Subcutaneous abdominal adipose tissue (tissue), 5 donors: ENCODE measurements at regions not wholly inside any gene's neighbourhood (a gene's known extent, or its start where the extent isn't known, plus 50 kb on each side); places are given as distances from the start of the nearest gene placed in this dataset.

Experiments used
- H3K27ac ChIP-seq: one replicate; pipeline ENCODE4 v1.7.0; 2013; ENCODE audit warnings: low read depth, mild to moderate bottlenecking, inconsistent platforms, low read length, moderate library complexity
- H3K27me3 ChIP-seq, 5 donors: one replicate each; pipeline ENCODE4 v1.7.0; 2013; ENCODE audit warnings: low read length in 5 of 5, inconsistent platforms in 1 of 5; ENCODE audit not compliant: control insufficient read depth in 5 of 5, insufficient read depth in 4 of 5
- H3K36me3 ChIP-seq, 5 donors: one replicate each; pipeline ENCODE4 v1.7.0; 2013; ENCODE audit warnings: low read length in 5 of 5; ENCODE audit not compliant: control insufficient read depth in 5 of 5, insufficient read depth in 5 of 5
- H3K4me1 ChIP-seq, 5 donors: one replicate each; pipeline ENCODE4 v1.7.0; 2013; ENCODE audit warnings: low read length in 5 of 5, mild to moderate bottlenecking in 3 of 5, moderate library complexity in 1 of 5; ENCODE audit not compliant: control insufficient read depth in 5 of 5, insufficient read depth in 5 of 5
- H3K4me3 ChIP-seq, 5 donors: one replicate each; pipeline ENCODE4 v1.7.0; 2013; ENCODE audit warnings: low read length in 5 of 5, low read depth in 1 of 5
- H3K9ac ChIP-seq, 5 donors: one replicate each; pipeline ENCODE4 v1.7.0; 2013; ENCODE audit warnings: low read length in 5 of 5, mild to moderate bottlenecking in 4 of 5, moderate library complexity in 3 of 5
- H3K9me3 ChIP-seq, 5 donors: one replicate each; pipeline ENCODE4 v1.7.0; 2013; ENCODE audit warnings: low read length in 5 of 5; ENCODE audit not compliant: control insufficient read depth in 5 of 5
- donor health status: healthy.
- donor health status: healthy.
- donor health status: healthy.
- donor health status: healthy.
- donor health status: healthy.

- H3K27ac ChIP-seq: no peak overlapping the region
- H3K9ac ChIP-seq: no peak overlapping the region
- peaks cover 0 to 6% (median 3%) of the 10 kb centered on the region in 5 donors for H3K4me1 ChIP-seq
Measured at GRCh38 chr7:50869108-50869725, 86.5 kb upstream of the GRB10 start.

DNA sequence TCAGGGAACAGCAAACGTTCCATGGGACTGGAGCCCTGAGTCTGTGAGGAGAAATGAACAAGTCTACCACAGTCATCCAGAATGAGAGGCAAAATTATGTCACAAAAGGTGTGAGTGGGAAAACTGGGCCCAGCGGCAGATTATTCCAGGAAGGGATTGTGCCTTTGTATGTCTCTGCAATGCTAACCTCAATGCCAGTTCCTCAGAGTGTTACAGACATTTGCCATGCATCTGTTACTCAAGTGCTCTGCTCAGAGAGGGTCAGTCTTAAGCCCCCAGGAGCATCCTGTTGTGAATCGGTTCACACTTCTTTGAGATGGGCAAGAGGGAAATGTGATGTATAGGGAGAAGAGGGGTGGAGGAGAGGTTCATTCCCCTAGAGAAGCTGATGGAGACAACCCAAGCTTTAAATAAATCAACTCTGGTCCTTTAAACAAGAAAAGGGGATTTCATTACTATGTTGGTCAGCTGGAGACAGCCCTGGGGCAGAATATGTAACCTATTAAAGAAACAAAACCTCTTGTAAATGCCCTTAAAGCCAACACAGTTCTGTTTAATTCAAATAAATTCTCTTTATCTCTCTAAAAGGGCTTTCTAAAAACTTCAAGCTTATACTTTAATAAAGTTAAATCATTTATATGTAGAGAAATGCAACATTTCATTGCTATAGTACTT is 85.9 kb upstream of the GRB10 start:
- no peak overlapping the region for H3K4me3 ChIP-seq
- no peak overlapping the region for H3K9ac ChIP-seq
- H3K36me3 ChIP-seq: no peaks in the 10 kb centered on the region
- no peak overlapping the region for H3K27ac ChIP-seq
- no peaks in the 10 kb centered on the region for H3K27me3 ChIP-seq
- peaks cover 0 to 6% (median 3%) of the 10 kb centered on the region in 5 donors for H3K4me1 ChIP-seq
- no peaks in the 10 kb centered on the region for H3K9me3 ChIP-seq

More at GRCh38 chr7:50869108-50869725, 86.5 kb upstream of the GRB10 start:
- Histone ChIP-seq H3K9me3 (no peaks in the 10 kb centered on the region), H3K4me3 (no peak overlapping the region), H3K36me3 (no peaks in the 10 kb centered on the region), H3K27me3 (no peaks in the 10 kb centered on the region)

GRCh38 chr7:50867034-50867356 is 84.3 kb upstream of the GRB10 start:
- peaks cover 0 to 6% (median 3%) of the 10 kb centered on the region in 5 donors for H3K4me1 ChIP-seq
- no peak overlapping the region for H3K27ac ChIP-seq
- H3K36me3 ChIP-seq: no peaks in the 10 kb centered on the region
- no peak overlapping the region for H3K4me3 ChIP-seq
- no peaks in the 10 kb centered on the region for H3K27me3 ChIP-seq
- no peaks in the 10 kb centered on the region for H3K9me3 ChIP-seq
- H3K9ac ChIP-seq: no peak overlapping the region

GRCh38 chr7:50866343-50867033 is 83.8 kb upstream of the GRB10 start:
- Histone ChIP-seq H3K36me3 (no peaks in the 10 kb centered on the region), H3K4me1 (peaks cover 0 to 6% (median 3%) of the 10 kb centered on the region in 5 donors), H3K9me3 (no peaks in the 10 kb centered on the region), H3K27me3 (no peaks in the 10 kb centered on the region), H3K4me3 (no peak overlapping the region), H3K9ac (no peak overlapping the region), H3K27ac (no peak overlapping the region)

- no peaks in the 10 kb centered on the region for H3K9me3 ChIP-seq
- H3K27ac ChIP-seq: no peak overlapping the region
- H3K4me3 ChIP-seq: no peak overlapping the region
- no peaks in the 10 kb centered on the region for H3K27me3 ChIP-seq
- H3K9ac ChIP-seq: no peak overlapping the region
- no peaks in the 10 kb centered on the region for H3K36me3 ChIP-seq
- peaks cover 0 to 6% (median 3%) of the 10 kb centered on the region in 5 donors for H3K4me1 ChIP-seq
Measured at GRCh38 chr7:50865450-50865849, 82.8 kb upstream of the GRB10 start.

DNA sequence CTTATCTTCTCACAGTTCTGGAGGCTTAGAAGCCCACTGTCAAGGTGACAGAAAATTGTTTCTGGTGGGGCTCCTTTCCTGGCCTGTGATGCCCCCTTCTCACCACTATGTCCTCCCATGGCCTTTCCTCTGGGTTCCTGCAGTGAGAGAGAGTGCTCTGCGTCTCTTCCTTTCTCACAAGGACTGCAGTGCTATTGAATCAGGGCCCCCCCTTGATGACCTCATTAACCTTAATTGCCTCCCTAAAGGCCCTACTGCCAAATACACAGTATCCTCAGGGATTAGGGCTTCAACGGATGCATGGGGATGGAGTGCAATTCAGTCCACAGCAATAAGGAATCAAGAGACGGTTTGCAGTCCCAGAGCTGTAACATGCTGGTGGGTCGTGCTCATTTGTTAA is 82.0 kb upstream of the GRB10 start:
- no peak overlapping the region for H3K9ac ChIP-seq
- H3K4me3 ChIP-seq: no peak overlapping the region
- no peaks in the 10 kb centered on the region for H3K27me3 ChIP-seq
- no peaks in the 10 kb centered on the region for H3K36me3 ChIP-seq
- H3K9me3 ChIP-seq: no peaks in the 10 kb centered on the region
- peaks cover 0 to 6% (median 2%) of the 10 kb centered on the region in 5 donors for H3K4me1 ChIP-seq
- no peak overlapping the region for H3K27ac ChIP-seq

DNA sequence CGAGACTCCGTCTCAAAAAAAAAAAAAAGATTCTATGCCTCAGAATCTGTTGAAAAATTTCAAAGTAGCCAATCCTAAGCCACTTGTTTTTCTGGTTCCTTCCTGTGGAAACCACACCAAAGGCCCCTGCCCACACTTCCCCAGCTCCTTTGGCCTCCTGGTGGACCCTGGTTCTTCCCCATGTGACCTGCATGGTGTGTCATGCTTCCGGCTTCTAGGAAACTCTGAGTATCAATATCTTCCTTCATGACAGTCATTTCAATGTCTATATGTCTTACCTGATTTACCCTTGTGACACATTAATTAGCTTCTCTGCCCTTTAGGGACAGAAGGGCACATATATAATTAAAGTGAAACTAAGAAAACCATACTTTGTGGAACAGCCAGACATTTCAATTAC is 80.4 kb upstream of the GRB10 start:
- Histone ChIP-seq H3K4me3 (no peak overlapping the region), H3K4me1 (peaks cover 0 to 2% (median 0%) of the 10 kb centered on the region in 5 donors)

DNA sequence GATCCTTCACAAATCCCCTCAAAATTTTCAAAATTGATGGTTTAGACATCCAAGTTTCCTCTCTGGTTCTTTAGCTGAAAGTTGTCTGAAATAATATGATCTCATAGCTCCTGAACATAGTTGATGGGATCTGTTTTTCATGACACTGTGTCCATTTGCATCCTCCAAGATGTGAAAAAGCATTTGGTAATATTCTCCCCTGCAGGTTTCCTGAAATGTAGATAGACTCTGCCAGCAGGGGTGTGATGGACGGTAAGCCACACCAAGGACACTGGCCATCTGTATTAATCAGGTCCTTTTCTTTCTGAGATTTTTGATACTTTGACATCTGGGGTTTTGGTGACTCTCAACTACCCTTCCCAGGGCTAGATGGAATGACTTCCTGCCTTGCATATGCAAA is 79.6 kb upstream of the GRB10 start:
- Histone ChIP-seq H3K9me3 (no peaks in the 10 kb centered on the region), H3K4me3 (no peak overlapping the region), H3K27me3 (no peaks in the 10 kb centered on the region)

More for the DNA sequence above, 80.4 kb upstream of the GRB10 start:
- Histone ChIP-seq H3K9me3 (no peaks in the 10 kb centered on the region), H3K27me3 (no peaks in the 10 kb centered on the region), H3K36me3 (no peaks in the 10 kb centered on the region), H3K9ac (no peak overlapping the region), H3K27ac (no peak overlapping the region)

GRCh38 chr7:50860598-50860997 is 77.9 kb upstream of the GRB10 start:
- no peaks in the 10 kb centered on the region for H3K27me3 ChIP-seq
- H3K9me3 ChIP-seq: no peaks in the 10 kb centered on the region
- H3K27ac ChIP-seq: no peak overlapping the region
- H3K4me1 ChIP-seq: peaks cover 0 to 2% (median 0%) of the 10 kb centered on the region in 5 donors
- no peak overlapping the region for H3K9ac ChIP-seq
- no peaks in the 10 kb centered on the region for H3K36me3 ChIP-seq
- no peak overlapping the region for H3K4me3 ChIP-seq

More for the DNA sequence above, 79.6 kb upstream of the GRB10 start:
- H3K36me3 ChIP-seq: no peaks in the 10 kb centered on the region
- H3K4me1 ChIP-seq: peaks cover 0 to 2% (median 0%) of the 10 kb centered on the region in 5 donors
- H3K27ac ChIP-seq: no peak overlapping the region
- no peak overlapping the region for H3K9ac ChIP-seq

GRCh38 chr7:50860174-50860573 is 77.5 kb upstream of the GRB10 start:
- Histone ChIP-seq H3K27ac (no peak overlapping the region), H3K9ac (no peak overlapping the region), H3K36me3 (no peaks in the 10 kb centered on the region), H3K4me3 (no peak overlapping the region), H3K4me1 (no peaks in the 10 kb centered on the region), H3K27me3 (no peaks in the 10 kb centered on the region), H3K9me3 (no peaks in the 10 kb centered on the region)
